CD4-positive, alpha-beta T cell (primary cell): ENCODE measurements at regions not wholly inside any gene's neighbourhood (a gene's known extent, or its start where the extent isn't known, plus 50 kb on each side); places are given as distances from the start of the nearest gene placed in this dataset.

ENCODE experiments used
- ATAC-seq: fragments of 200-7000 bp; cut with Tn5 transposase; one replicate; pipeline ENCODE4 v1.10.0; 2022; ENCODE audit warnings: mild to moderate bottlenecking; ENCODE audit not compliant: poor library complexity
- CTCF ChIA-PET: fragments of 350-600 bp; sonication (Branson Sonifier 250); formaldehyde crosslinking; loops from one replicate; lab custom pipeline; 2021; ENCODE audit warnings: antibody characterized with exemption, inconsistent platforms; lab: Charles Lee
- POLR2A ChIA-PET: fragments of 350-600 bp; sonication (Branson Sonifier 250); formaldehyde crosslinking; loops from one replicate; lab custom pipeline; 2021; ENCODE audit warnings: antibody characterized with exemption, inconsistent platforms; lab: Charles Lee
- DNase-seq, 14 experiments: peaks; one replicate each; pipeline ENCODE4 v3.0.0-alpha.2; 2013 to 2020; ENCODE audit warnings: mixed read lengths in 2 of 14
- H3K27ac ChIP-seq, 2 donors: one replicate each; pipeline versions ENCODE4 v1.5.1 to v1.7.0; 2013; ENCODE audit warnings: low read length in 2 of 2, low read depth in 1 of 2, mild to moderate bottlenecking in 1 of 2
- H3K27me3 ChIP-seq, 2 experiments: 1 replicate in 1 of 2; 2 replicates in 1 of 2; pipeline versions ENCODE4 v1.6.1 to v1.7.0; 2013; ENCODE audit warnings: low read length in 2 of 2, control low read depth in 1 of 2, mild to moderate bottlenecking in 1 of 2, moderate library complexity in 1 of 2; ENCODE audit not compliant: insufficient read depth in 2 of 2, control insufficient read depth in 1 of 2
- H3K36me3 ChIP-seq: one replicate; pipeline ENCODE4 v1.6.1; 2013; ENCODE audit warnings: low read length, control low read depth; ENCODE audit not compliant: insufficient read depth
- H3K4me1 ChIP-seq: one replicate; pipeline ENCODE4 v1.6.1; 2013; ENCODE audit warnings: low read length, control low read depth; ENCODE audit not compliant: insufficient read depth
- H3K4me3 ChIP-seq: one replicate; pipeline ENCODE4 v1.5.1; 2013; ENCODE audit warnings: mild to moderate bottlenecking, low read length, moderate library complexity
- H3K9me3 ChIP-seq, 2 experiments: 1 replicate in 1 of 2; 2 replicates in 1 of 2; pipeline versions ENCODE4 v1.6.1 to v1.7.0; 2013; ENCODE audit warnings: low read length in 2 of 2, mild to moderate bottlenecking in 2 of 2, control low read depth in 1 of 2, moderate library complexity in 1 of 2; ENCODE audit not compliant: control insufficient read depth in 1 of 2, insufficient read depth in 1 of 2
- H3K27ac Mint-ChIP-seq: one replicate; pipeline ENCODE4 v1.8.0; 2020; ENCODE audit warnings: mixed read lengths
- H3K27me3 Mint-ChIP-seq: one replicate; pipeline ENCODE4 v1.8.0; 2021; ENCODE audit warnings: mixed read lengths
- H3K36me3 Mint-ChIP-seq: one replicate; pipeline ENCODE4 v1.8.0; 2021; ENCODE audit warnings: low read depth, mixed read lengths
- H3K4me1 Mint-ChIP-seq: one replicate; pipeline ENCODE4 v1.8.0; 2021; ENCODE audit warnings: low read depth, mixed read lengths
- H3K4me3 Mint-ChIP-seq: one replicate; pipeline ENCODE4 v1.8.0; 2020; ENCODE audit warnings: mild to moderate bottlenecking, mixed read lengths
- H3K9me3 Mint-ChIP-seq: one replicate; pipeline ENCODE4 v1.8.0; 2020; ENCODE audit warnings: mixed read lengths
- intact Hi-C, 2 experiments: fragments of 100-400 bp; cut with DNase I in 1 of 2; cut with micrococcal nuclease in 1 of 2; formaldehyde crosslinking; loops; one replicate each; pipeline versions ENCODE4 v1.15.1 to v1.9.0; 2023 to 2025; cut with DNase I, micrococcal nuclease
- TF ChIP-seq, protein P1 (sequence below): fragments of 200-600 bp; IDR thresholded peaks from one replicate; pipeline ENCODE4 v1.8.0; 2022; ENCODE audit warnings: antibody characterized with exemption, mild to moderate bottlenecking

DNA sequence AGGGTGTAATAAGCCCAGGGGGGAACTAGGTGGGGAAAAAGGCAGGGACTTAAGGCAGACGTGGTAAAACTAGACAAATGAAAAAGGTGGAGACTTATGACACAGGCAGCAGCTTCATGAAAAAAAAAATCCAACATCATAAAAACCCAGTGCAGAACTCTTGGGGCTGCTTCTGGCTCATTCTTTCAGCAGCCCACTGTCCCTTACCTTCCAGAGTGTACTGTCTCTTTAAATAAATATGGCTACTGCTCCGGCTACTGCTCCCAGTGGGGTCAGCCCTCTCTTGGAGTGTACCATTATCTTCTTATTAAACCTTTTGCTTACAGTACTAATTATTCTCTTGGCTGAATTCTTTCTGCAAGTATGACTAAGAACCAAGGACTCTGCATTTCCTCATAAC, 699.5 kb downstream of the DSC3 start:
- POLR2A ChIA-PET = no interaction called here

DNA sequence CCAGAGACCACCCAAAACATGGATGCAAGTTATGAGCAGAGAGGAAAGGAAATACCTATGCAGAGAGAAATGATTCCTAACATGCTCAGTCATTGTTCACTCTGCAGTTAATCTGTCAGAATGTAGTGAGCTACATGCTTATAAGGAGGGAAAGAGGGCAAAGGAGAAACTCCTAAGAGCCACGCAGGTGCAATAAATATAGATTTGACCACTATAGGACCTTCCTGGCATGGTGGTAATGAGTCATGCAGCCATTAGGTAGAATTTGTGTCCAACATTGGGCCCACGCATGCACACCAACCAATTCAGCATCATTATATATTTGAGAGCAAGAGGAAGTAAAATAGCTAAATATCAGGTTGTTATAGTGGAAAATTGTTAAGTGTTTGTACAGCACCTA, 699.9 kb downstream of the DSC3 start:
- Mint-ChIP-seq H3K9me3 (no peaks in the 10 kb centered on the region), H3K27me3 (no peaks in the 10 kb centered on the region), H3K4me3 (no peak overlapping the region), H3K4me1 (no peaks in the 10 kb centered on the region), H3K36me3 (no peaks in the 10 kb centered on the region), H3K27ac (no peak overlapping the region)
- no peaks in the 10 kb centered on the region for H3K4me1 ChIP-seq
- TF ChIP-seq, protein P1, sequence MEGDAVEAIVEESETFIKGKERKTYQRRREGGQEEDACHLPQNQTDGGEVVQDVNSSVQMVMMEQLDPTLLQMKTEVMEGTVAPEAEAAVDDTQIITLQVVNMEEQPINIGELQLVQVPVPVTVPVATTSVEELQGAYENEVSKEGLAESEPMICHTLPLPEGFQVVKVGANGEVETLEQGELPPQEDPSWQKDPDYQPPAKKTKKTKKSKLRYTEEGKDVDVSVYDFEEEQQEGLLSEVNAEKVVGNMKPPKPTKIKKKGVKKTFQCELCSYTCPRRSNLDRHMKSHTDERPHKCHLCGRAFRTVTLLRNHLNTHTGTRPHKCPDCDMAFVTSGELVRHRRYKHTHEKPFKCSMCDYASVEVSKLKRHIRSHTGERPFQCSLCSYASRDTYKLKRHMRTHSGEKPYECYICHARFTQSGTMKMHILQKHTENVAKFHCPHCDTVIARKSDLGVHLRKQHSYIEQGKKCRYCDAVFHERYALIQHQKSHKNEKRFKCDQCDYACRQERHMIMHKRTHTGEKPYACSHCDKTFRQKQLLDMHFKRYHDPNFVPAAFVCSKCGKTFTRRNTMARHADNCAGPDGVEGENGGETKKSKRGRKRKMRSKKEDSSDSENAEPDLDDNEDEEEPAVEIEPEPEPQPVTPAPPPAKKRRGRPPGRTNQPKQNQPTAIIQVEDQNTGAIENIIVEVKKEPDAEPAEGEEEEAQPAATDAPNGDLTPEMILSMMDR = no peak
- no peak overlapping the region for H3K4me3 ChIP-seq
- CTCF ChIA-PET = no interaction called here
- no peaks in the 10 kb centered on the region for H3K36me3 ChIP-seq
- POLR2A ChIA-PET = no interaction called here
- DNase-seq (no peak), ATAC-seq (no peak)
- intact Hi-C loops = no loop called here
- H3K9me3 ChIP-seq = peaks cover 0 to 6% of the 10 kb centered on the region in 2 experiments
- no peak overlapping the region for H3K27ac ChIP-seq
- no peaks in the 10 kb centered on the region for H3K27me3 ChIP-seq

More for the DNA sequence above, 699.5 kb downstream of the DSC3 start:
- Histone ChIP-seq H3K36me3 (no peaks in the 10 kb centered on the region), H3K27me3 (no peaks in the 10 kb centered on the region), H3K9me3 (peaks cover 0 to 7% of the 10 kb centered on the region in 2 experiments), H3K4me1 (no peaks in the 10 kb centered on the region), H3K27ac (no peak overlapping the region), H3K4me3 (no peak overlapping the region)
- TF ChIP-seq, protein P1 = no peak
- CTCF ChIA-PET = no interaction called here
- Mint-ChIP-seq H3K27ac (no peak overlapping the region), H3K4me1 (no peaks in the 10 kb centered on the region), H3K4me3 (no peak overlapping the region), H3K9me3 (peaks cover 2% of the 10 kb centered on the region), H3K27me3 (no peaks in the 10 kb centered on the region), H3K36me3 (no peaks in the 10 kb centered on the region)
- ATAC-seq (no peak), DNase-seq (no peak)
- intact Hi-C loops = no loop called here

- H3K27me3 Mint-ChIP-seq = no peaks in the 10 kb centered on the region
- Histone ChIP-seq H3K4me1 (no peaks in the 10 kb centered on the region), H3K9me3 (peaks cover 0 to 3% of the 10 kb centered on the region in 2 experiments), H3K27me3 (no peaks in the 10 kb centered on the region), H3K36me3 (no peaks in the 10 kb centered on the region), H3K4me3 (no peak overlapping the region), H3K27ac (no peak overlapping the region)
- H3K4me1 Mint-ChIP-seq = no peaks in the 10 kb centered on the region
- TF ChIP-seq, protein P1 = no peak
- no peaks in the 10 kb centered on the region for H3K36me3 Mint-ChIP-seq
- ATAC-seq (no peak), DNase-seq (no peak)
- ChIA-PET POLR2A (no interaction called here), CTCF (no interaction called here)
- no peak overlapping the region for H3K4me3 Mint-ChIP-seq
- H3K9me3 Mint-ChIP-seq = peaks cover 13% of the 10 kb centered on the region
- no peak overlapping the region for H3K27ac Mint-ChIP-seq
- intact Hi-C loops = loop anchor here in 1 of 2 experiments (1.0 kb wide), 1 partner anchor 31 kb away; no protein-coding TSS in a partner anchor
These were observed 707.8 kb downstream of the DSC3 start for GRCh38 chr18:30334781-30335180.
